ENCODE measurements at regions not wholly inside any gene's neighbourhood (a gene's known extent, or its start where the extent isn't known, plus 50 kb on each side); places are given as distances from the start of the nearest gene placed in this dataset.

DNA sequence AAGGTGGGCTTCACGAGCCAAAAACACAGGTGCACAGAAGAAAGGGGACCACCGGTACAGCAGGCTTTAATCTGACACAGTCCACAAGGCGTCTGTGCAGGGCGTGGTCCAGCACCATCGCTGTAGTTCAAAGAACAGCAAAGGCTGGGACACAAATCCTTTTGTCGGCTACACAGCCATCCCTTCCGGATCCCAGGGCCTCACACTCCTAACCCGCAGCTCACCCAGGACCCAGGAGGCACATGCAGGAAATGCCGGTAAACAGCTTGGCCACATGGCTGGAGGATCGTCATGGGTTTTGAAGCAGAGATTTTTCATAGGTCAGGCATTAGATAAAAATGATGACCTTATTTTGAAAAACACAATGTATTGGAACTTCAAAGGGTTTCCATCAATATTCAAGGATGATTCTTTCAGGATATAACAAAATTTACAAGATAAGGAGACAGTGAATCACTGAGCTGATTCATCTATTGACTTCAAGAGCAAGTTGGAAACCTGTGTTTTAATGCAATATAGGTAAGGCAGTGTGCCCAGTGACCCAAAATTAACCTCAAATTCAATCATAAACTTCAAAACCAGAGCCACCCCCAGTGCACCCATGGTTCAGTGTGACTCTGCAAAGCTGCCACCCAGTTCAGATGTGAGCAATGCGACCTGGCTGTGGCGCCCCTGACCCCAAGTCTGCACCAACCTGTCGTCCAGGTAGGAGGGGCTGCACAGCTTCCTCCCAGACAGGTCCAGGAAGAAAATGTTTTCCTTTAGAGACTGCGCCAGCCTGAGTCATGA, 74.4 kb downstream of the TMEM18 start:
- no peak for TF ChIP-seq FOXA1 (IDR thresholded peaks at IDR 0.05)
- no peak for TF ChIP-seq TARDBP (IDR thresholded peaks at IDR 0.05)
- POLR2A ChIA-PET = no interaction called here
- no peak for DNase-seq (ENCODE audit: extremely low spot score)

DNA sequence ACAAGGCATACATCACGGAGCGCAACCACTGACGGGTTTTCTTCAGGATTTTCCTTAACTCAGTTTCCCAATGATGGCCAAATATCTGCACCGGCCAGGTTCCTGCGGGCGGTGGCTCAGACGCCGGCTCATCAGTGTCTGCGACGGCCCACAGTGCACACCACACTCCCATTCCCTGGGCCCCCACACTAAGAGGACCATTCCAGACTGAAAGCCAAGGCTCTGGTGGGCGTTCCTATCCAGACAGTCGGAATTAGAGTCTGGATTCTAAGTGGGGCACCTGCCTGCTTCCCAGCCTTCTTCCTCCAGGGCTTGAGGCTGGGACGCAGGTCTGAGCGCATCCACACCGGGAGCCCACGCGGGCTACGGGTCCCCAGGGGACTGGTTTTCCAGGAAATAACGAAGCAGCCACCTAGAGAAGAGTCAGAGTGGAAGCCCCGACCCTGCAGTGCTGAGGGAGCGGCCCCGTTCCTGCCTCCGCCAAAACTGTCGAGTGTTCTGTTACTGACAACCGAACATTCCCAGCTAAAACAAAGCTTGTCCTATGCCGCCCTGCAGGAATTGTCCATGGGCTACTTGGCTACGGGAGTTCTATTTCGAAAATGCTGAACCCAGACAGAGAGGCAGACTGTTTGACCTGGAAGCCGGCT, 75.3 kb downstream of the TMEM18 start:
- TF ChIP-seq FOXM1 (IDR thresholded peaks at IDR 0.05; ENCODE audit: borderline replicate concordance) (no peak), ELF4 (IDR thresholded peaks at IDR 0.05) (no peak), SUZ12 (IDR thresholded peaks at IDR 0.05) (no peak), ARNT (IDR thresholded peaks at IDR 0.05) (no peak), FOXK2 (IDR thresholded peaks at IDR 0.05) (no peak), HDGF (IDR thresholded peaks at IDR 0.05; ENCODE audit: borderline replicate concordance) (no peak), FOXA1 (IDR thresholded peaks at IDR 0.05) (no peak), CTBP1 (IDR thresholded peaks at IDR 0.05; ENCODE audit: borderline replicate concordance) (no peak), SP1 (IDR thresholded peaks at IDR 0.05) (no peak)
- ChIA-PET CTCF (no interaction called here), POLR2A (no interaction called here)

More for the DNA sequence above, 74.4 kb downstream of the TMEM18 start:
- CTCF ChIA-PET = no interaction called here

DNA sequence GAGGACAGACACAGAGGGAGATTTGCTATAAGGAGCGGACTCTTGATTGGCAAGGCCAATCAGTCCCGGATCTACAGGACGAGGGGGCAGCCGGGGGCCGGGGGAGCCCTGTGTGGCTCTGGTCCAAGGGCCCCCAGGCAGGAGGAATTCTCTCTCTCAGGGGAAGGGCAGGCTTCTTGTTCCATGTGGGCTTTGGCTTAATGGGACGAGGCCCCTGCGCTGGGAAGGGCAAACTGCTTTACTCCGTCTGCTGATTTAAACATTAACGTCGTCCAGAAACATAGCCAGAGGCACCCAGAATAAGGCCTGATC, 75.9 kb downstream of the TMEM18 start:
- TF ChIP-seq ZNF384 (IDR thresholded peaks at IDR 0.05) = no peak
- TF ChIP-seq SP1 (IDR thresholded peaks at IDR 0.05) = no peak
- TF ChIP-seq, protein P1, sequence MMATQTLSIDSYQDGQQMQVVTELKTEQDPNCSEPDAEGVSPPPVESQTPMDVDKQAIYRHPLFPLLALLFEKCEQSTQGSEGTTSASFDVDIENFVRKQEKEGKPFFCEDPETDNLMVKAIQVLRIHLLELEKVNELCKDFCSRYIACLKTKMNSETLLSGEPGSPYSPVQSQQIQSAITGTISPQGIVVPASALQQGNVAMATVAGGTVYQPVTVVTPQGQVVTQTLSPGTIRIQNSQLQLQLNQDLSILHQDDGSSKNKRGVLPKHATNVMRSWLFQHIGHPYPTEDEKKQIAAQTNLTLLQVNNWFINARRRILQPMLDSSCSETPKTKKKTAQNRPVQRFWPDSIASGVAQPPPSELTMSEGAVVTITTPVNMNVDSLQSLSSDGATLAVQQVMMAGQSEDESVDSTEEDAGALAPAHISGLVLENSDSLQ (IDR thresholded peaks at IDR 0.05) = no peak
- no peak for TF ChIP-seq FOXA1 (IDR thresholded peaks at IDR 0.05)
- TF ChIP-seq TARDBP (IDR thresholded peaks at IDR 0.05) = no peak
- no peak for TF ChIP-seq ELF4 (IDR thresholded peaks at IDR 0.05)
- no peak for TF ChIP-seq ARNT (IDR thresholded peaks at IDR 0.05)
- no peak for DNase-seq (ENCODE audit: extremely low spot score)
- ChIA-PET CTCF (no interaction called here), POLR2A (no interaction called here)

More for the DNA sequence above, 75.3 kb downstream of the TMEM18 start:
- no peak for DNase-seq (ENCODE audit: extremely low spot score)

DNA sequence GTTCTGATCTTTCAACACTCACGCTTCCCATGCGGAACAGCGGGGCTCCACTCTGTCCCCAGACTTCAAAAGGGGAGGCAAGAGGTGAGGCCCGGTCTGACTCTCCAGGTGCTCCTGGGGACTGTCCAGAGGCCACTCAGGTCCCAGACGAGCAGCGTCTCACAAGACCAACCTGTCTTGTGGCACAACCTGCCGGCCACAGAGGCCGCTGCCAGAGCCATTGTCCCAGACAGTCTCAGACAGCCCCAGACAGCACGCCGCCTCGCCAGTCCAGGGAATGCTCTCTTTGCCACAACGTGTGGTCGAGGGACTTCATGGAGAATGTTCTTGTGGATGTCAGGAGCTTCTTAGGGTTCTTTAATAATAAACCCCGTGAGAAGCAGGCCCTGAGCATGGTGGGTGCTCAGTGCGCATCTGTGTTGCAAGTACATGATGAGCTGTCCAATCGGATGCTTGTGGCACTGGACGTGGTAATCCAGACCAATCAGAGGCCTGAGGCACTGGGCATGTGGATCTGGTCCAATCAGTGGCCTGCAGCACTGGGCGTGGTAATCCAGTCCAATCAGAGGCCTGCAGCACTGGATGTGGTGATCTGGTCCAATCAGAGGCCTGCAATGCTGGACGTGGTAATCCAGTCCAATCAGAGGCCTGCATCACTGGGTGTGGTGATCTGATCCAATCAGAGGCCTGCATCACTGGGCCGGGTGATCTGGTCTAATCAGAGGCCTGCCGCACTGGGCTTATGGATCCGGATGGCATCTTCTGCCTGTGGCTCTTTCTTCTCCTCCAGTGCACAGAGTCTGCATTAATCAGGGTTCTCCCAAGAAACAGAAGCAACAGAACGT, 76.4 kb downstream of the TMEM18 start:
- CTCF ChIA-PET = no interaction called here
- POLR2A ChIA-PET = no interaction called here
- TF ChIP-seq SP1 (IDR thresholded peaks at IDR 0.05) (no peak), NFRKB (IDR thresholded peaks at IDR 0.05) (no peak), FOXK2 (IDR thresholded peaks at IDR 0.05) (no peak), L3MBTL2 (conservative IDR thresholded peaks at IDR 0.05) (no peak), SUZ12 (IDR thresholded peaks at IDR 0.05) (no peak), ELF4 (IDR thresholded peaks at IDR 0.05) (no peak), ARNT (IDR thresholded peaks at IDR 0.05) (no peak), LEF1 (IDR thresholded peaks at IDR 0.05; ENCODE audit: borderline replicate concordance) (no peak), HDGF (IDR thresholded peaks at IDR 0.05; ENCODE audit: borderline replicate concordance) (no peak), CTBP1 (IDR thresholded peaks at IDR 0.05; ENCODE audit: borderline replicate concordance) (no peak), TARDBP (IDR thresholded peaks at IDR 0.05) (no peak), ZNF384 (IDR thresholded peaks at IDR 0.05) (no peak), FOXA1 (IDR thresholded peaks at IDR 0.05) (no peak), BHLHE40 (IDR thresholded peaks at IDR 0.05; ENCODE audit: borderline replicate concordance) (no peak), FOXM1 (IDR thresholded peaks at IDR 0.05; ENCODE audit: borderline replicate concordance) (no peak)
- TF ChIP-seq, protein P1 (IDR thresholded peaks at IDR 0.05) = no peak
- no peak for DNase-seq (ENCODE audit: extremely low spot score)

- POLR2A ChIA-PET = no interaction called here
- no peak for DNase-seq (ENCODE audit: extremely low spot score)
- TF ChIP-seq TARDBP (IDR thresholded peaks at IDR 0.05) (no peak), HDGF (IDR thresholded peaks at IDR 0.05; ENCODE audit: borderline replicate concordance) (no peak), SUZ12 (IDR thresholded peaks at IDR 0.05) (no peak), LEF1 (IDR thresholded peaks at IDR 0.05; ENCODE audit: borderline replicate concordance) (no peak), ZNF384 (IDR thresholded peaks at IDR 0.05) (no peak), FOXM1 (IDR thresholded peaks at IDR 0.05; ENCODE audit: borderline replicate concordance) (no peak), L3MBTL2 (conservative IDR thresholded peaks at IDR 0.05) (no peak), ELF4 (IDR thresholded peaks at IDR 0.05) (no peak), FOXA1 (IDR thresholded peaks at IDR 0.05) (no peak), ARNT (IDR thresholded peaks at IDR 0.05) (no peak), SP1 (IDR thresholded peaks at IDR 0.05) (no peak), FOXK2 (IDR thresholded peaks at IDR 0.05) (no peak), BHLHE40 (IDR thresholded peaks at IDR 0.05; ENCODE audit: borderline replicate concordance) (no peak), NFRKB (IDR thresholded peaks at IDR 0.05) (no peak), CTBP1 (IDR thresholded peaks at IDR 0.05; ENCODE audit: borderline replicate concordance) (no peak)
- TF ChIP-seq, protein P1 (IDR thresholded peaks at IDR 0.05) = no peak
- CTCF ChIA-PET = no interaction called here
Measured at GRCh38 chr2:599601-600000, 77.6 kb downstream of the TMEM18 start.

Measured in HEK293T (cell line).